HUES64 (cell line): ENCODE measurements at regions not wholly inside any gene's neighbourhood (a gene's known extent, or its start where the extent isn't known, plus 50 kb on each side); places are given as distances from the start of the nearest gene placed in this dataset.
A peak's percentile ranks its signal among the peaks of the same experiment; 100 is the strongest.
"Not testable (repeated sequence)": the region's sequence is repeated elsewhere in the genome, so short reads cannot be mapped to it uniquely, and the experiment has no call there.

ENCODE experiments used
- H3K27ac ChIP-seq: 2 replicates; pipeline ENCODE4 v1.7.0; 2013; ENCODE audit warnings: low read depth, low read length, inconsistent platforms
- H3K27me3 ChIP-seq: 2 replicates; pipeline ENCODE4 v1.6.1; 2013; ENCODE audit warnings: mild to moderate bottlenecking, low read length; ENCODE audit not compliant: insufficient read depth
- H3K36me3 ChIP-seq: 2 replicates; pipeline ENCODE4 v1.6.1; 2013; ENCODE audit warnings: mild to moderate bottlenecking, low read length; ENCODE audit not compliant: insufficient read depth
- H3K4me1 ChIP-seq: 2 replicates; pipeline ENCODE4 v1.6.1; 2013; ENCODE audit warnings: mild to moderate bottlenecking, low read length, moderate library complexity; ENCODE audit not compliant: insufficient read depth
- H3K4me3 ChIP-seq: 2 replicates; pipeline ENCODE4 v1.5.1; 2013; ENCODE audit warnings: mild to moderate bottlenecking, low read length, moderate library complexity
- H3K9ac ChIP-seq: 2 replicates; pipeline ENCODE4 v1.6.1; 2013; ENCODE audit warnings: mild to moderate bottlenecking, low read depth, low read length
- H3K9me3 ChIP-seq: 2 replicates; pipeline ENCODE4 v1.6.1; 2013; ENCODE audit warnings: low read depth, low read length; ENCODE audit not compliant: insufficient read depth
- WGBS: fragments of 150-250, 120-280 bp; methylation state at CpG from one replicate; pipeline ENCODE4 v1.1.7; 2013; ENCODE audit warnings: missing lambda C conversion rate; 5-methylcytosine and 5-hydroxymethylcytosine counted together

DNA sequence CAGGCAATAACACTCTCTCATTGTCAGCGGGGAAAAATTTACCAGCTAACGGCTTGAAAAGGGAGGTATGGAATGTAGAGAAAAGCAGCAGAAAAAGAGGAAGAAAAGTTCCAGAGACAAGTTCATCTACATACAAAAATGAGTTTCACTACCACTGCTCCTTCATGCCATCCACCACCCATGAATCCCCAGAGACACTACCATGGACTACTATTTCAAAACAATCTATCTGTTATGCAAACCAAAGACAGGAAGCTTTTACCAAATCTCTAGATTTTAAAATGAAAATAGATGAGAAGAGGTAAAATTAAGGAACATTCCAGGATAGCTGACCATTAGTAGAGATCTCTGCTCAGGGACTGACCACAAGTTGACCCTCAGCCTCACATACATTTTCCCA lies 189.0 kb upstream of the GRM3 start:
- H3K27me3 ChIP-seq = no peaks in the 10 kb centered on the region
- no peak overlapping the region for H3K27ac ChIP-seq
- no CpG with 5 or more reads among the region's 2 CpGs for WGBS
- no peak overlapping the region for H3K4me3 ChIP-seq
- H3K9ac ChIP-seq = 0 out of 2 replicates have a peak overlapping the region, but pooled peaks have one; percentile 14
- peaks cover 22% of the 10 kb centered on the region for H3K4me1 ChIP-seq
- no peaks in the 10 kb centered on the region for H3K36me3 ChIP-seq
- H3K9me3 ChIP-seq = no peaks in the 10 kb centered on the region

DNA sequence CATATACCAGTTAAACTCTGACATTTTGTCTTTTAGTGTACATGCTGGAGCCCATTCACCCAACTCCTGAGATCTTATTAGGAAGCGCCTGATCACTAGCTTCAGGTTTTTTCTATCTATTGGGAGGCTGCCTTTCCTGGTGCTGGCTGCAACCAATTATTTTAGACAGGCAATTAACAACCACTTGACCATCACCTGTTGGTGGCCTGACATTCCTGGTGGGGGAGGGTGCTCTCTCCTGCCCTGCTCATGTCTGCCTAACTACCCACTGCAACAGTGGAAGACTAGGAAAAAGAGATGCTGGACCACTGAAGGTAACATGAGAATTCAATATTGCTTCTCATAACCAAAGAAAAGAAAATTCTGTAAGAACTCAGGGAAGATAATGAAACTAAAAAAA lies 190.3 kb upstream of the GRM3 start:
- H3K27ac ChIP-seq = no peak overlapping the region
- 93% methylated on average over 1 of the region's 1 CpG for WGBS
- H3K4me1 ChIP-seq = peaks cover 22% of the 10 kb centered on the region
- no peaks in the 10 kb centered on the region for H3K27me3 ChIP-seq
- no peak overlapping the region for H3K9ac ChIP-seq
- H3K9me3 ChIP-seq = no peaks in the 10 kb centered on the region
- H3K36me3 ChIP-seq = no peaks in the 10 kb centered on the region
- no peak overlapping the region for H3K4me3 ChIP-seq

GRCh38 chr7:86448856-86449255 lies 194.9 kb upstream of the GRM3 start:
- Histone ChIP-seq H3K9ac (no peak overlapping the region), H3K27me3 (no peaks in the 10 kb centered on the region), H3K36me3 (no peaks in the 10 kb centered on the region), H3K4me3 (no peak overlapping the region), H3K27ac (no peak overlapping the region), H3K4me1 (peaks cover 3% of the 10 kb centered on the region; the same call in 1 of the 2 replicates), H3K9me3 (no peaks in the 10 kb centered on the region)
- 95% methylated on average over 3 of the region's 3 CpGs for WGBS

DNA sequence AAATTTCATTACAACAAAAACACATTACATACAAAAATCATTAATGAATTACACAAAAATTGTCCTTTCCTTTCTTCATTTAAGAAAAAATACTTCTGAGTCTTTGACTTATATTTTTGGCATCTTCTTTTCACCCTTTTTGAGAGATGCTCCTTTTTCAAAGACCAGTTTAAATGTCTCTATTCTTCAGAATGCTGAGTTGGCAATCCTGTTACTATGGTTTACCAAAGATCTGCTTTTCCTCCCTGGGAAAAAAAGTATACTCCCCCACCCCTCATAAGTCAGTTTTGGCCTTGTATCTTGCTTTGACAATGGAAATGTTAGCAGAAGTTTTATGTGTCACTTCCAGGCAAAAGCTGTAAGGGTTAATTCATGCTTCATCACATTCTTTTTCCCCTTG lies 198.4 kb upstream of the GRM3 start:
- H3K36me3 ChIP-seq = no peaks in the 10 kb centered on the region
- no peaks in the 10 kb centered on the region for H3K9me3 ChIP-seq
- no peak overlapping the region for H3K9ac ChIP-seq
- H3K4me1 ChIP-seq = no peaks in the 10 kb centered on the region
- H3K27ac ChIP-seq = no peak overlapping the region
- H3K4me3 ChIP-seq = no peak overlapping the region
- no peaks in the 10 kb centered on the region for H3K27me3 ChIP-seq

DNA sequence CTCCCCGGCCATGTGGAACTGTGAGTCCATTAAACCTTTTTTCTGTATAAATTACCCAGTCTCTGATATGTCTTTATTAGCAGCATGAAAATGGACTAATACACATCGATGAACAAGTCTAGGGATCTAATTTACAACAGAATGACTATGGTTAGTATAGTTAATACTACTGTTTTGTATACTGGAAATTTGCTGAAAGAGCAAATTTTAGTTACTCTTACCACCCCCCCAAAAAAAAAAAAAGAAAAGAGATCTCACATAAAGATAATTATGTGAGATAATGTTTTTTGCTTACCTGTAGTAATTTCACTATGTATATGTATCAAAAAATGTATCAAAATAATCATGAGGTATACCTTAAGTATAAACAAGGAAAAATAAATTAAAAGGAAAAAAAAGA lies 199.5 kb upstream of the GRM3 start:
- H3K27me3 ChIP-seq = no peaks in the 10 kb centered on the region
- no peak overlapping the region for H3K27ac ChIP-seq
- no peaks in the 10 kb centered on the region for H3K9me3 ChIP-seq
- H3K4me1 ChIP-seq = no peaks in the 10 kb centered on the region
- no peaks in the 10 kb centered on the region for H3K36me3 ChIP-seq
- 100% methylated on average over 1 of the region's 2 CpGs for WGBS
- no peak overlapping the region for H3K9ac ChIP-seq
- no peak overlapping the region for H3K4me3 ChIP-seq

GRCh38 chr7:86440420-86440819 lies 203.3 kb upstream of the GRM3 start:
- WGBS = 92% methylated on average over 29 of the region's 29 CpGs
- H3K9ac ChIP-seq, H3K9me3 ChIP-seq, H3K4me1 ChIP-seq, H3K4me3 ChIP-seq, H3K36me3 ChIP-seq, H3K27ac ChIP-seq, H3K27me3 ChIP-seq: not testable (repeated sequence)

DNA sequence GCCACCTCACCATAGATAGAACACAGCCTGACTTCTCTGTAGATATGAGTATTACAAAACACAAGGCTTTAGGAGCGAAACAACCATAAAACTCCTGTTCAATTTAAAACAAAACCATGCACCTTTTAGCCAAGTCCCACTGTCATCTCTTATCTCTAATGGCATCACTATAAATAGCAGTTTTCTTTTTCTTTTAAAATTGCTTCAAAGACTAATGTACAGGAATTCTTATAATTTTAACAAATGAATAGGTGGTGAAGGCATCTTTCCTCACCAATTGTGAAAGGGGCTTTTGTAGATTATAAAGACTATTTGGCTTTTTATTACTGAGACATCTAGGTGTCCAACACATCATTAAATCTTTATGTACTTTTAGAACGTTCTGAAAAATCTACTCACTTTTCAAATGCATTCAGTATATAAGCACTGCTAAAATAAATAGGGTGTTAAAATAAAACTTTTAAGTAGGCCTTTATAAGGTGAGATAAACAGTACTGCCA lies 205.7 kb upstream of the GRM3 start:
- Histone ChIP-seq H3K36me3 (no peaks in the 10 kb centered on the region), H3K4me3 (no peak overlapping the region), H3K27me3 (no peaks in the 10 kb centered on the region), H3K27ac (no peak overlapping the region), H3K9ac (no peak overlapping the region), H3K4me1 (no peaks in the 10 kb centered on the region), H3K9me3 (no peaks in the 10 kb centered on the region)
- WGBS = 79% methylated on average over 1 of the region's 2 CpGs

DNA sequence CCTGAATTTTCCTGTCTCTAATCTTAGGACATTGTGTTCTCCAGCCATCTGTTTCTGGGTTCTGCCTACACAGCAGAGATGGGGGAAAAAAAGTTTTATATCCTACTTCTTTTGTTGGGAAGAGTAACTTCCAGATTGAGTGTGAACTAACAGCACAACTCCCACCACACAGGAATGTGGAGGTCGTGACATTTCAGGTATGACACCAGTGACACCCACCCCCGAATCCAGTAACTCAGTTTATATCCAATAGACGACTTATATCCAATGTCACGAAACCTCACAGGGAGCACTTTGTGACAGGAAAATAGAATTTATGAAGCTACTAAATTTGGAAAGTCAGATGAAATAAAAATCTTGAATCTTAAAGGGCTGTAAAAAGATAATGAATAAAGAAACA lies 211.9 kb upstream of the GRM3 start:
- no peaks in the 10 kb centered on the region for H3K27me3 ChIP-seq
- WGBS = 97% methylated on average over 4 of the region's 4 CpGs
- no peaks in the 10 kb centered on the region for H3K4me1 ChIP-seq
- no peak overlapping the region for H3K4me3 ChIP-seq
- H3K9ac ChIP-seq = no peak overlapping the region
- H3K27ac ChIP-seq = no peak overlapping the region
- H3K9me3 ChIP-seq = no peaks in the 10 kb centered on the region
- H3K36me3 ChIP-seq = no peaks in the 10 kb centered on the region

DNA sequence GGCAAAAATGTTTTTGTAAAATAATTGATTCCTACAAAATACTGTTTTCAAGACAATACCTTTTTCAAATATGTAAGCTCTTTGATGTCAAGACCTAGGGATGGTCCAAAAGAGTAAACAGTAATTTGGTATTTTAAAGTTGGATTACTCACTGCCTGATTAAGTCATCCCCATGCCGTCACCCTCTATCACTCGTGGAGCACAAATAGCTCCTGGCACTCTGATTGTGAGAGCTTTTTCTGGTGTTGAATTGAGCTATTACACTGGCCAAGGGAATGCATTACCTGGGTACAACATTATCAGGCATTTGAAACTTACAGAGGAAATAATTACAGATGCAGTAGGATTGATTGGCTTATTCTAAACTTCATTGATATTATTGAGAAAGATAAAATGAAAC lies 231.9 kb upstream of the GRM3 start:
- WGBS = 75% methylated on average over 2 of the region's 2 CpGs
- Histone ChIP-seq H3K4me1 (no peaks in the 10 kb centered on the region), H3K4me3 (no peak overlapping the region), H3K9me3 (no peaks in the 10 kb centered on the region), H3K27ac (no peak overlapping the region), H3K9ac (no peak overlapping the region), H3K27me3 (no peaks in the 10 kb centered on the region), H3K36me3 (no peaks in the 10 kb centered on the region)

DNA sequence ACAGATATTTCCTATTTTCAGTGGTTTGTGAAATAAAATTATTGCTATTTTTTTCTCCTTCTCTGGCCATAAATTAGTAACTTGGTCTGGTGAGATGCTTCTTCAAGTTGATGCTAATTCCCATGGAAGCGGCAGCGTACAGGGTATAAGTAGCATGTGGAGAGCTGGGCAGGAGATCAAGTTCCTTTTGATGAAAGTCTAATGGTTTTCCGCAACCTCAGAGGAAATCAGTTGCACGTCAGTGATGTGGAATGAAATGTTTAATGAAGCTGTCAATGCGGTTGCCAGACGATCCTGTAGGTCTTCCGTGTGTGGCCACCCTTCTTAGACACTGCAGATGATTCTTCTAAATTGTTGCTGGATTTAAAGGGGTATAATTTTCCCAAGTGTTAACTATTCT lies 236.4 kb upstream of the GRM3 start:
- Histone ChIP-seq H3K4me1 (no peaks in the 10 kb centered on the region), H3K4me3 (no peak overlapping the region), H3K36me3 (no peaks in the 10 kb centered on the region), H3K9ac (no peak overlapping the region), H3K27me3 (no peaks in the 10 kb centered on the region), H3K9me3 (no peaks in the 10 kb centered on the region), H3K27ac (no peak overlapping the region)
- WGBS = 93% methylated on average over 7 of the region's 7 CpGs

DNA sequence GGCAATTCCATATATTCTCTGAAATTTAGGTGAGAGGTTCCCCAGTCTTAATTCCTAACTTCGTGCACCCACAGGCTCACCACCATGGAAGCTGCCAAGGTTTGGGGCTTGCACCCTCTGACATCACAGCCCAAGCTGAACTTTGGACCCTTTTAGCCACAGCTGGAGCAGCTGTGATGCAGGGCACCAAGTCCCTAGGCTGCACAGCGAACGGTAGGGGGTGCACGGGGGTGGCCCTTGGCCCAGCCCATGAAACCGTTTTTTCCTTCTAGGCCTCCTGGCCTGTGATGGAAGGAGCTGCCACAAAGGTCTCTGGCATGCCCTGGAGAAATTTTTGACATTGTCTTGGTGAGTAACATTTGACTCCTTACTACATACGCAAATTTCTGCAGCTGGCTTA lies 251.9 kb upstream of the GRM3 start:
- 88% methylated on average over 6 of the region's 6 CpGs for WGBS
- Histone ChIP-seq H3K4me3 (no peak overlapping the region), H3K27me3 (no peaks in the 10 kb centered on the region), H3K9me3 (peaks cover 15% of the 10 kb centered on the region), H3K36me3 (no peaks in the 10 kb centered on the region), H3K27ac (no peak overlapping the region), H3K4me1 (no peaks in the 10 kb centered on the region), H3K9ac (no peak overlapping the region)

- H3K27ac ChIP-seq, H3K27me3 ChIP-seq, H3K9ac ChIP-seq, H3K4me1 ChIP-seq, H3K36me3 ChIP-seq, H3K4me3 ChIP-seq: not testable (repeated sequence)
- peaks cover 12% of the 10 kb centered on the region; the same call in 1 of the 2 replicates for H3K9me3 ChIP-seq
- WGBS = 94% methylated on average over 10 of the region's 10 CpGs
Measured at GRCh38 chr7:86375602-86376001, 268.1 kb upstream of the GRM3 start.
